ENCODE measurements at regions not wholly inside any gene's neighbourhood (a gene's known extent, or its start where the extent isn't known, plus 50 kb on each side); places are given as distances from the start of the nearest gene placed in this dataset.

- TF ChIP-seq GATA2 (IDR thresholded peaks at IDR 0.05; ENCODE audit: low read depth, low read length) (no peak), GATA3 (IDR thresholded peaks at IDR 0.05; ENCODE audit: low read depth, low read length) (no peak)
These were observed 79.2 kb upstream of the CDH2 start for GRCh38 chr18:28256166-28256565.

Measured in SH-SY5Y (cell line).